ENCODE measurements at regions not wholly inside any gene's neighbourhood (a gene's known extent, or its start where the extent isn't known, plus 50 kb on each side); places are given as distances from the start of the nearest gene placed in this dataset.

- TF ChIP-seq, protein P1, sequence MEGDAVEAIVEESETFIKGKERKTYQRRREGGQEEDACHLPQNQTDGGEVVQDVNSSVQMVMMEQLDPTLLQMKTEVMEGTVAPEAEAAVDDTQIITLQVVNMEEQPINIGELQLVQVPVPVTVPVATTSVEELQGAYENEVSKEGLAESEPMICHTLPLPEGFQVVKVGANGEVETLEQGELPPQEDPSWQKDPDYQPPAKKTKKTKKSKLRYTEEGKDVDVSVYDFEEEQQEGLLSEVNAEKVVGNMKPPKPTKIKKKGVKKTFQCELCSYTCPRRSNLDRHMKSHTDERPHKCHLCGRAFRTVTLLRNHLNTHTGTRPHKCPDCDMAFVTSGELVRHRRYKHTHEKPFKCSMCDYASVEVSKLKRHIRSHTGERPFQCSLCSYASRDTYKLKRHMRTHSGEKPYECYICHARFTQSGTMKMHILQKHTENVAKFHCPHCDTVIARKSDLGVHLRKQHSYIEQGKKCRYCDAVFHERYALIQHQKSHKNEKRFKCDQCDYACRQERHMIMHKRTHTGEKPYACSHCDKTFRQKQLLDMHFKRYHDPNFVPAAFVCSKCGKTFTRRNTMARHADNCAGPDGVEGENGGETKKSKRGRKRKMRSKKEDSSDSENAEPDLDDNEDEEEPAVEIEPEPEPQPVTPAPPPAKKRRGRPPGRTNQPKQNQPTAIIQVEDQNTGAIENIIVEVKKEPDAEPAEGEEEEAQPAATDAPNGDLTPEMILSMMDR (conservative IDR thresholded peaks at IDR 0.05; ENCODE audit: low read length), result no peak
- no peak for TF ChIP-seq EZH2phosphoT487 (IDR thresholded peaks at IDR 0.05; ENCODE audit: borderline replicate concordance)
Observed at GRCh38 chr2:3971652-3972192, 268.3 kb downstream of the DCDC2C start.
